HAP-1 (cell line): ENCODE measurements at regions not wholly inside any gene's neighbourhood (a gene's known extent, or its start where the extent isn't known, plus 50 kb on each side); places are given as distances from the start of the nearest gene placed in this dataset.
"Not testable (repeated sequence)": the region's sequence is repeated elsewhere in the genome, so short reads cannot be mapped to it uniquely, and the experiment has no call there.

Experiments used
- DNase-seq, 2 experiments: peaks; one replicate each; pipeline ENCODE4 v3.0.0-alpha.2; 2016 to 2020; ENCODE audit warnings: low spot score in 2 of 2
- H3K27me3 ChIP-seq: fragments of 250-450 bp; sonication (Bioruptor Pico); 2 replicates; pipeline ENCODE4 v1.5.1; 2020; ENCODE audit warnings: low read depth, mild to moderate bottlenecking, moderate library complexity
- H3K36me3 ChIP-seq: fragments of 250-450 bp; sonication (Bioruptor Pico); replicated peaks from 2 replicates; pipeline ENCODE4 v1.5.1; 2020; ENCODE audit warnings: mild to moderate bottlenecking
- H3K4me1 ChIP-seq: fragments of 250-450 bp; sonication (Bioruptor Pico); 2 replicates; pipeline ENCODE4 v1.5.1; 2020; ENCODE audit warnings: mild to moderate bottlenecking
- H3K4me3 ChIP-seq: fragments of 250-450 bp; sonication (Bioruptor Pico); 2 replicates; pipeline ENCODE4 v1.5.1; 2020; ENCODE audit warnings: mild to moderate bottlenecking, moderate library complexity
- H3K9me3 ChIP-seq: fragments of 250-450 bp; sonication (Bioruptor Pico); 2 replicates; pipeline ENCODE4 v1.5.1; 2020; ENCODE audit warnings: mild to moderate bottlenecking, moderate library complexity
- in situ Hi-C: fragments of 300-500 bp; cut with MboI; formaldehyde crosslinking; loops from 3 replicates; pipeline ENCODE4 v1.14.3; 2020; ENCODE audit warnings: low sequenced_read_pairs, inconsistent platforms, mixed read lengths

- in situ Hi-C loops: no loop called here
- no peaks in the 10 kb centered on the region for H3K4me1 ChIP-seq
- H3K9me3 ChIP-seq: no peaks in the 10 kb centered on the region
- no peaks in the 10 kb centered on the region for H3K27me3 ChIP-seq
- DNase-seq: no peak
- no peaks in the 10 kb centered on the region for H3K36me3 ChIP-seq
- no peak overlapping the region for H3K4me3 ChIP-seq
These were observed 647.0 kb upstream of the SGO1 start for GRCh38 chr3:20832963-20833362.

DNA sequence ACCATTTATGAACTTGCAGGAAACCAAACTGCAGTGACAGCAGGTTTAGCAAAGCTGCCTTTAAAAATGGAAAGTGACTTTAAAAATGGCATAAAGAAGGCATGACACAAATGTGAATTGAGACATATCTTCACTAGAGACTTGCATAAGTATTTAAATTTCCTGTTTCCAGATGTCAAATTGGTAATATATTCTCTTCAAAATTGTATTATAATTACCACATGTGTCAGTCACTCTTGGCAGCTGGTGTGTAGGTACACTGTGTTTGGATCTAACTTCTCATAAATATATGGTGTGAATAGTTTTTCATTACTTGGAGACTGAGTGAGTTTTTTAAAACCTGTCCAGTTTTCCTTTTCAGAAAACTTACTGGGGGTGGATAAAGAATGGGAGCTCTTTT, 636.2 kb upstream of the SGO1 start:
- Histone ChIP-seq H3K27me3 (no peaks in the 10 kb centered on the region; the same call in 1 of the 2 replicates), H3K4me3 (no peak overlapping the region), H3K9me3 (no peaks in the 10 kb centered on the region), H3K36me3 (no peaks in the 10 kb centered on the region), H3K4me1 (no peaks in the 10 kb centered on the region)
- DNase-seq: no peak
- in situ Hi-C loops: no loop called here

GRCh38 chr3:20820872-20821271, 634.9 kb upstream of the SGO1 start:
- H3K4me3 ChIP-seq, H3K36me3 ChIP-seq, H3K27me3 ChIP-seq, H3K9me3 ChIP-seq, H3K4me1 ChIP-seq, in situ Hi-C loops, DNase-seq: not testable (repeated sequence)

- Histone ChIP-seq H3K4me1 (no peaks in the 10 kb centered on the region), H3K36me3 (no peaks in the 10 kb centered on the region), H3K4me3 (no peak overlapping the region), H3K9me3 (no peaks in the 10 kb centered on the region), H3K27me3 (no peaks in the 10 kb centered on the region)
- in situ Hi-C loops: no loop called here
- no peak for DNase-seq
These were observed 625.6 kb upstream of the SGO1 start for GRCh38 chr3:20811631-20812030.

- H3K27me3 ChIP-seq: no peaks in the 10 kb centered on the region
- in situ Hi-C loops: no loop called here
These were observed 625.0 kb upstream of the SGO1 start for GRCh38 chr3:20811006-20811405.

GRCh38 chr3:20810555-20810954, 624.5 kb upstream of the SGO1 start:
- no peaks in the 10 kb centered on the region for H3K4me1 ChIP-seq
- in situ Hi-C loops: no loop called here
- DNase-seq: no peak
- no peak overlapping the region for H3K4me3 ChIP-seq
- no peaks in the 10 kb centered on the region for H3K27me3 ChIP-seq
- no peaks in the 10 kb centered on the region for H3K9me3 ChIP-seq
- no peaks in the 10 kb centered on the region for H3K36me3 ChIP-seq

More at GRCh38 chr3:20811006-20811405, 625.0 kb upstream of the SGO1 start:
- no peaks in the 10 kb centered on the region for H3K4me1 ChIP-seq
- no peak for DNase-seq
- no peaks in the 10 kb centered on the region for H3K9me3 ChIP-seq
- no peak overlapping the region for H3K4me3 ChIP-seq
- no peaks in the 10 kb centered on the region for H3K36me3 ChIP-seq

GRCh38 chr3:20809356-20809755, 623.4 kb upstream of the SGO1 start:
- Histone ChIP-seq H3K4me1 (no peaks in the 10 kb centered on the region), H3K4me3 (no peak overlapping the region), H3K36me3 (no peaks in the 10 kb centered on the region), H3K9me3 (no peaks in the 10 kb centered on the region), H3K27me3 (no peaks in the 10 kb centered on the region)
- in situ Hi-C loops: no loop called here
- DNase-seq: no peak

DNA sequence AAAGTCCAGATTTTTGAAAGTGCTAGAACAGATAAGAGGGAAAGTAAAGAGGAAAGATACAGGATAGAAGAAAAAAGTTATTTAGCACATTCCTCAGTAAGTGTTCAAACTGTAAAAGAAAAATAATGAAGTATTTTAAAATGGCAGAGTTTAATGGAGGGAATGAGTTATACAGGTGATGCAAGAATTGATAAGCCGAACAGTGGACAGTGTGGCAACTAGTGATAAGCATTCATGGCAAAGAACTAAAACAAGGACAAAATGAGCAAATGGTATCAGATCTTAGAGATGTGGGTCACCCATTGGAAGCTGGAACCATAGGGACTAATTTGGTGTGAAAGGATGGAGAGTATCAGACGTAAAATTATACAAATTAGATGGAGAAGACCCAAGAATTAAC, 622.9 kb upstream of the SGO1 start:
- H3K9me3 ChIP-seq: no peaks in the 10 kb centered on the region
- H3K4me1 ChIP-seq: no peaks in the 10 kb centered on the region
- no peak for DNase-seq
- no peak overlapping the region for H3K4me3 ChIP-seq
- in situ Hi-C loops: no loop called here
- H3K27me3 ChIP-seq: no peaks in the 10 kb centered on the region
- H3K36me3 ChIP-seq: no peaks in the 10 kb centered on the region

GRCh38 chr3:20798666-20799065, 612.7 kb upstream of the SGO1 start:
- no peak overlapping the region for H3K4me3 ChIP-seq
- H3K4me1 ChIP-seq: no peaks in the 10 kb centered on the region
- in situ Hi-C loops: no loop called here
- no peak for DNase-seq
- H3K36me3 ChIP-seq: no peaks in the 10 kb centered on the region
- no peaks in the 10 kb centered on the region for H3K27me3 ChIP-seq
- no peaks in the 10 kb centered on the region for H3K9me3 ChIP-seq

DNA sequence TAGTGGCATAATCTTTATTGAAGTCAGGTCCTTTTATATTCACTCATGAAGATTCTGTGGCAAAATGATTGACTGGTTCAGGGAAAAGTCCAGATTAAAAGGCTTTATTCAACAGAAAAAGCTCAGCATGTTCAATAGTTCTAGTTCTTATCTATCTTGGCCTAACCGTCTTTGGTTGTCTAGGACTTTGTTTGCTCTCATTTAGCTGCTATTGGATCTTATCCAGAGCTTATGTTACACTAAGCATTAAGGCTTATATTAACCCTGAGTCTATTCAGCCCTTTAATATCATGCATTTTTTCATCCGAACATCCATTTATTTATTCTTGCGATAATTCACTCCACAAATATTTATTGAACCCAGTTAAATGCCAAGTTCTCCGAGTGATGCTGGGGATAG, 601.0 kb upstream of the SGO1 start:
- in situ Hi-C loops: no loop called here
- Histone ChIP-seq H3K27me3 (no peaks in the 10 kb centered on the region), H3K4me3 (no peak overlapping the region), H3K4me1 (no peaks in the 10 kb centered on the region; the same call in 1 of the 2 replicates), H3K9me3 (no peaks in the 10 kb centered on the region), H3K36me3 (no peaks in the 10 kb centered on the region)
- DNase-seq: no peak

GRCh38 chr3:20776692-20777091, 590.7 kb upstream of the SGO1 start:
- Histone ChIP-seq H3K4me1 (no peaks in the 10 kb centered on the region), H3K4me3 (no peak overlapping the region), H3K9me3 (no peaks in the 10 kb centered on the region), H3K36me3 (no peaks in the 10 kb centered on the region), H3K27me3 (no peaks in the 10 kb centered on the region)
- no peak for DNase-seq
- in situ Hi-C loops: no loop called here

GRCh38 chr3:20776286-20776685, 590.3 kb upstream of the SGO1 start:
- H3K4me3 ChIP-seq: no peak overlapping the region
- no peak for DNase-seq
- H3K9me3 ChIP-seq: no peaks in the 10 kb centered on the region
- H3K36me3 ChIP-seq: no peaks in the 10 kb centered on the region
- H3K27me3 ChIP-seq: no peaks in the 10 kb centered on the region
- H3K4me1 ChIP-seq: no peaks in the 10 kb centered on the region
- in situ Hi-C loops: no loop called here

GRCh38 chr3:20773320-20773984, 587.4 kb upstream of the SGO1 start:
- H3K27me3 ChIP-seq: no peaks in the 10 kb centered on the region
- no peaks in the 10 kb centered on the region for H3K9me3 ChIP-seq
- no peak for DNase-seq
- H3K4me3 ChIP-seq: no peak overlapping the region
- H3K36me3 ChIP-seq: no peaks in the 10 kb centered on the region
- H3K4me1 ChIP-seq: no peaks in the 10 kb centered on the region
- in situ Hi-C loops: no loop called here

- Histone ChIP-seq H3K9me3 (no peaks in the 10 kb centered on the region), H3K27me3 (no peaks in the 10 kb centered on the region), H3K4me1 (no peaks in the 10 kb centered on the region), H3K4me3 (no peak overlapping the region), H3K36me3 (no peaks in the 10 kb centered on the region)
- in situ Hi-C loops: no loop called here
- DNase-seq: no peak
These were observed 586.9 kb upstream of the SGO1 start for GRCh38 chr3:20772869-20773268.

DNA sequence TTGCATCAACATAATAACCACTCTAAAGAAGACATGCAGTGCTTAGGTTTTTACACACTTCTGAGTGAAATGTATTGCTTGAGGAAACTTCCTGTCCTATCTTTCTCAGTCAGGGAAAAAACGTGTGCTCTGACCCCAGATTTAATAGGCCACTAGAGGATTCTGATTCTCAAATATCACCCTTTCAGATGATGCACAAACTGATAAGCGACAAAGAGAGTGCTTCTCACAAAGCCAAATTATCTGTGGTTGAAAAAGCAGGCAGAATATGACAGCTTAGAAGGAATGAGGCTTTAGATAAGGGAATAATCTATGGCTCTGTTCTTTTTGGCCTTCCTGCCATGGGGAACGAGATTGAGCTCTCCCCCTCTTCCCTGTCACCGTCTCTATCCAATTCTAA, 583.4 kb upstream of the SGO1 start:
- no peaks in the 10 kb centered on the region for H3K4me1 ChIP-seq
- H3K36me3 ChIP-seq: no peaks in the 10 kb centered on the region
- no peaks in the 10 kb centered on the region for H3K9me3 ChIP-seq
- in situ Hi-C loops: no loop called here
- no peak for DNase-seq
- H3K4me3 ChIP-seq: no peak overlapping the region
- H3K27me3 ChIP-seq: no peaks in the 10 kb centered on the region
